Calu3 (cell line): ENCODE measurements at regions not wholly inside any gene's neighbourhood (a gene's known extent, or its start where the extent isn't known, plus 50 kb on each side); places are given as distances from the start of the nearest gene placed in this dataset.

Experiments used
- BruUV-seq: library from RNA; stranded (reverse); fragments of 400-500 nt; replicated peaks from 2 replicates; lab custom pipeline; 2021; lab: Mats Ljungman, UMichigan
- CTCF ChIA-PET: fragments of 300-600 bp; sonication (Branson Sonifier 250); formaldehyde crosslinking; loops from one replicate; lab custom pipeline; 2022; ENCODE audit warnings: antibody characterized with exemption; lab: Charles Lee
- DNase-seq: peaks from one replicate; pipeline ENCODE4 v3.0.0; 2022
- H3K27ac Mint-ChIP-seq: one replicate; pipeline ENCODE4 v1.8.0; 2022; ENCODE audit warnings: mixed read lengths; ENCODE audit not compliant: unreplicated experiment
- H3K27me3 Mint-ChIP-seq: one replicate; pipeline ENCODE4 v1.8.0; 2022; ENCODE audit warnings: mixed read lengths; ENCODE audit not compliant: unreplicated experiment
- H3K36me3 Mint-ChIP-seq: one replicate; pipeline ENCODE4 v1.8.0; 2022; ENCODE audit warnings: mild to moderate bottlenecking, moderate library complexity, mixed read lengths; ENCODE audit not compliant: insufficient read depth, unreplicated experiment
- H3K4me1 Mint-ChIP-seq: one replicate; pipeline ENCODE4 v1.8.0; 2022; ENCODE audit warnings: mild to moderate bottlenecking, low read depth, mixed read lengths; ENCODE audit not compliant: unreplicated experiment
- H3K4me3 Mint-ChIP-seq: one replicate; pipeline ENCODE4 v1.8.0; 2022; ENCODE audit warnings: mild to moderate bottlenecking, low read depth, moderate library complexity, mixed read lengths; ENCODE audit not compliant: unreplicated experiment
- H3K9me3 Mint-ChIP-seq: one replicate; pipeline ENCODE4 v1.8.0; 2022; ENCODE audit warnings: low read depth, mixed read lengths; ENCODE audit not compliant: unreplicated experiment
- CTCF ChIP-seq: fragments of 200-600 bp; IDR thresholded peaks from one replicate; pipeline ENCODE4 v1.8.0; 2022; ENCODE audit warnings: antibody characterized with exemption; ENCODE audit not compliant: unreplicated experiment
- intact Hi-C: fragments of 100-400 bp; cut with micrococcal nuclease; formaldehyde crosslinking; loops from one replicate; pipeline ENCODE4 v1.10.0; 2022; ENCODE audit not compliant: unreplicated experiment

DNA sequence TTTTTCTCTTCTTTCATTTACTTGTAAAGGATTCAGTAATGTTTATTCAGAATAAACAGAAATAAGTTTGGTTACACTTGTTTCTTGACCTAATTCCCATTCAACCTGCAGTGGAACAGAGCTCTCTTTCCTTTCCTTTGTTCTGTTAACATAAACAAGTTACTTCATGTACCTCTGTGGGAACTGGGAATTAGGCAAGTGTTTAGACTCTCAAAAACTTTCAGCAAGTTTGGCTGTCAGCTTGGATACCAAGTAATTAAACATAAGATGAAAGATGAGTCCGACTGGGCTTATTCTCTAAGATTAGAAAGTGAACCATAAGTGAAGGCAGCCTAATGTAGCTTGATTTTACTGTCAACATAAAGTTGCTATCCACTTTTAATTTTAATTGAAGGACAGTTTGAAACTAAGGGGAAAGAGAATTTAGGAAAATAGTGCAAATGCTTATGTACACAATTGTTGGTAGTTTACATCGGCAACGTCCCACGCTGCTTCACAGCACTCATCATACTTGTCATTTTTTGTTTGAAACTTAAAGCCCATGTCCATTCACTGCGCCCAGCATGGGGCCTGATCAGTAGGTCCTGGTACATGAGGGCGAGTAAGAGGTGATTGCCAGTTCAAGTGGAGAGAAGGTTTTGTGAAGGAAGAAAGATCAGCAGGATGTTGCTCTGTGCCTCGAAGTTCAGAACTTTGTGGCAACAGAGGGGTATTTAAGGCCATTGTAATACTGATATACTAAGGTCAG is 113.0 kb downstream of the PLEKHG1 start:
- Mint-ChIP-seq H3K9me3 (no peaks in the 10 kb centered on the region), H3K36me3 (no peaks in the 10 kb centered on the region), H3K27ac (no peak overlapping the region), H3K27me3 (no peaks in the 10 kb centered on the region), H3K4me3 (no peak overlapping the region), H3K4me1 (peaks cover 19% of the 10 kb centered on the region)
- no TSS peak for BruUV-seq
- no peak for TF ChIP-seq CTCF
- CTCF ChIA-PET: no interaction called here
- intact Hi-C loops: loop anchor here (5.0 kb wide), 1 partner anchor 35 kb away; no protein-coding TSS in a partner anchor
- no peak for DNase-seq

DNA sequence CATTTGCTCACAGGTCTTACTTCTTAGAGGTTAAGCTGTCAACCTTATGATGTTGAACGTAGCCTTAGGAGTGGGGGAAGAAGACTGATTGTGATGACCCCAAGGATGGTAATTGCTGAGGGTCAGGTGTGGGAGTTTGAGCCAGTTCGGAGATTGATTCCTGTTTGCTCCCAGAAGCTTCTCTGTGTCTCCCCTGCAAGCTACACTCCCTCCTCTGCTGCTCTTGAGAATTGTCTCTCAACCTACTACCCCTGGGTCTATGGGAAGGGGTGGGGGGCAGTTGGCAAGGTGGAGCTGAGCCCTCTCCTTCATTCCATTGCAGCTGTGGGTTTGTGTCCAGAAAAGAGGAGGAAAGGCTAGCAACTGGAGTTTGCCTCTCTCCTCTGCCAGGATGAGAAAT is 113.8 kb downstream of the PLEKHG1 start:
- TF ChIP-seq CTCF: no peak
- peaks cover 19% of the 10 kb centered on the region for H3K4me1 Mint-ChIP-seq
- H3K4me3 Mint-ChIP-seq: no peak overlapping the region
- H3K27ac Mint-ChIP-seq: no peak overlapping the region
- no peak for DNase-seq
- H3K27me3 Mint-ChIP-seq: no peaks in the 10 kb centered on the region
- no peaks in the 10 kb centered on the region for H3K36me3 Mint-ChIP-seq
- no peaks in the 10 kb centered on the region for H3K9me3 Mint-ChIP-seq
- CTCF ChIA-PET: no interaction called here
- intact Hi-C loops: loop anchor here (5.0 kb wide), 1 partner anchor 34 kb away; no protein-coding TSS in a partner anchor
- BruUV-seq: no TSS peak

- intact Hi-C loops: loop anchor here (5.0 kb wide), 1 partner anchor 33 kb away; no protein-coding TSS in a partner anchor
- Mint-ChIP-seq H3K27me3 (no peaks in the 10 kb centered on the region), H3K4me3 (no peak overlapping the region), H3K4me1 (peaks cover 23% of the 10 kb centered on the region), H3K9me3 (no peaks in the 10 kb centered on the region), H3K27ac (no peak overlapping the region), H3K36me3 (no peaks in the 10 kb centered on the region)
- no peak for DNase-seq
- CTCF ChIA-PET: no interaction called here
- TF ChIP-seq CTCF: no peak
- BruUV-seq: no TSS peak
Observed at GRCh38 chr6:150713931-150714330, 114.2 kb downstream of the PLEKHG1 start.

DNA sequence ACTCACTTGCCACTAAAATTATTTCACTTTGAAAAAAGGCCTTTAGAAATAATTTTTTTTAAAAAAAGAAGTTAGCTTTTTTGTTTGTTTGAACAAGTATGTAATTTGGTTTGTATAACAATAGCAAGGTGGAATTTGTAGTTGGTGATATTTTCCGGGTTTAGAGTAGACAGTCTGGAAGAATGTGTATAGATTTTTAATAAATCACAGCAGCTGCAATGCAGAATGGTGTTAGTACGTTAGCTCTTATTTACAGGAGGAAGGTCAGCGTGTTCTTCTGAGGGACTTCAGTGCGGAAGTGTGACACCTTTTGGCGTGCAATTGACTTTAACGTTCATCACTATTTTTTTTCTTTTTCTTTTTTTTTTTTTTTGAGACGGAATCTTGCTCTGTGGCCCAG is 115.4 kb downstream of the PLEKHG1 start:
- CTCF ChIA-PET: interaction anchor here (0.7 kb wide), 1 partner anchor 131 kb away, joined by 3 read pairs; no protein-coding TSS in a partner anchor
- Mint-ChIP-seq H3K4me3 (no peak overlapping the region), H3K9me3 (no peaks in the 10 kb centered on the region), H3K27me3 (no peaks in the 10 kb centered on the region), H3K4me1 (peaks cover 28% of the 10 kb centered on the region), H3K27ac (no peak overlapping the region), H3K36me3 (no peaks in the 10 kb centered on the region)
- BruUV-seq: no TSS peak
- DNase-seq: no peak
- intact Hi-C loops: no loop called here
- no peak for TF ChIP-seq CTCF
